Body of pancreas (tissue), 4 donors: ENCODE measurements at regions not wholly inside any gene's neighbourhood (a gene's known extent, or its start where the extent isn't known, plus 50 kb on each side); places are given as distances from the start of the nearest gene placed in this dataset.

Experiments
- CTCF ChIP-seq, 7 experiments: fragments of 450-650 bp in 4 of 7; fragments of 200-600 bp in 3 of 7; sonication (generic) in 3 of 7; IDR thresholded peaks; one replicate each; pipeline ENCODE4 v1.5.1; 2016 to 2019; ENCODE audit warnings: antibody characterized with exemption in 7 of 7
- POLR2A ChIP-seq, 3 donors: fragments of 450-650 bp; IDR thresholded peaks; one replicate each; pipeline ENCODE4 v1.6.1; 2016; ENCODE audit warnings: antibody characterized with exemption in 3 of 3, mild to moderate bottlenecking in 2 of 3

GRCh38 chr6:9204171-9204570 is 768.8 kb upstream of the SLC35B3 start:
- TF ChIP-seq CTCF (IDR thresholded peaks at IDR 0.05) (no peak), POLR2A (IDR thresholded peaks at IDR 0.05) (no peak)
